Calu3 (cell line): ENCODE measurements at regions not wholly inside any gene's neighbourhood (a gene's known extent, or its start where the extent isn't known, plus 50 kb on each side); places are given as distances from the start of the nearest gene placed in this dataset.

Source experiments
- BruUV-seq: library from RNA; stranded (reverse); fragments of 400-500 nt; replicated peaks from 2 replicates; lab custom pipeline; 2021; lab: Mats Ljungman, UMichigan
- CTCF ChIA-PET: fragments of 300-600 bp; sonication (Branson Sonifier 250); formaldehyde crosslinking; loops from one replicate; lab custom pipeline; 2022; ENCODE audit warnings: antibody characterized with exemption; lab: Charles Lee
- DNase-seq: peaks from one replicate; pipeline ENCODE4 v3.0.0; 2022
- H3K27ac Mint-ChIP-seq: one replicate; pipeline ENCODE4 v1.8.0; 2022; ENCODE audit warnings: mixed read lengths; ENCODE audit not compliant: unreplicated experiment
- H3K27me3 Mint-ChIP-seq: one replicate; pipeline ENCODE4 v1.8.0; 2022; ENCODE audit warnings: mixed read lengths; ENCODE audit not compliant: unreplicated experiment
- H3K36me3 Mint-ChIP-seq: one replicate; pipeline ENCODE4 v1.8.0; 2022; ENCODE audit warnings: mild to moderate bottlenecking, moderate library complexity, mixed read lengths; ENCODE audit not compliant: insufficient read depth, unreplicated experiment
- H3K4me1 Mint-ChIP-seq: one replicate; pipeline ENCODE4 v1.8.0; 2022; ENCODE audit warnings: mild to moderate bottlenecking, low read depth, mixed read lengths; ENCODE audit not compliant: unreplicated experiment
- H3K4me3 Mint-ChIP-seq: one replicate; pipeline ENCODE4 v1.8.0; 2022; ENCODE audit warnings: mild to moderate bottlenecking, low read depth, moderate library complexity, mixed read lengths; ENCODE audit not compliant: unreplicated experiment
- H3K9me3 Mint-ChIP-seq: one replicate; pipeline ENCODE4 v1.8.0; 2022; ENCODE audit warnings: low read depth, mixed read lengths; ENCODE audit not compliant: unreplicated experiment
- intact Hi-C: fragments of 100-400 bp; cut with micrococcal nuclease; formaldehyde crosslinking; loops from one replicate; pipeline ENCODE4 v1.10.0; 2022; ENCODE audit not compliant: unreplicated experiment
- TF ChIP-seq, protein P1 (sequence below): fragments of 200-600 bp; IDR thresholded peaks from one replicate; pipeline ENCODE4 v1.8.0; 2022; ENCODE audit warnings: antibody characterized with exemption; ENCODE audit not compliant: unreplicated experiment

DNA sequence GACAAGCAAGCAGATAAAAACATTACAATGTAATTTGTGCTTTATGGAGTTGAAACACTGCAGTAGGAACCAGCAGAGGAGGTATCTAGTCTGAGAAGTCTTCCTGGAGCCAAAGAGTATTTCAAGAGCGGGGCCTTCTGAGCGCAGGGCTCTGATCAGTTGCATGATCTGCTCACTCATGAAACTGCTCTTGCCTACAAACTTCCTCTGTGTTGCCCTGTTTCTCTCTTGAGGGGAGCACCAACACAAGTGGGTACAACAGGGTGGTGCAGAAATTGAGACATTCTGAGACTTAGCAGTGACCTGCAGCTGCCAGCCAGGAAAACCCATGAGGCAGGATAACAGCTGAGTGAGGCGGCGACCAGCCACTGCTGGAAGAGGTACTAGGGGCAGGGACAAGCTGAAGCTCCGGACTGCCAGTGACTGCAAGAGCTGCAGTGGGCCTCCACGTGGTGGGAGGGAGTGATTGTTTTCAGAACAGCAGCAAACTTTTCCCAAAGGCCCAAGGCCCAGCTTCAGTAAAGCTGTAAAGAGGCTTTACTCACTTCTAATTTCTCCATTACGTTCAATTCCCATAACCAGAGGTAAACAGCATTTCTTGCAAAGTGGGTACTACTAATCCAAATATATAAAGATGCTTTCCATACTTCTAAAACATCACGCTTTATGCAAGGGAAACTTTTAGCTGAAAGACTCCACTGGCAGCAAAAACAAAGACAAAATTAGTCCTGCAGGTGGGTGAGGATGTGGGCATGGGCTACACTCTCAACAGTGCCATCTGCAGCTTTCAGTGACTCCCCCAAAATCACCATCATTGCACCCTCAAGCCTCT, 69.0 kb upstream of the LPP start:
- CTCF ChIA-PET: interaction anchor here (0.5 kb wide), 1 partner anchor 1515 kb away, joined by 3 read pairs; the partner anchor contains the start of gene DNAJB11
- intact Hi-C loops: no loop called here
- DNase-seq: no peak
- H3K4me3 Mint-ChIP-seq: no peak overlapping the region
- no peaks in the 10 kb centered on the region for H3K4me1 Mint-ChIP-seq
- no TSS peak for BruUV-seq
- H3K36me3 Mint-ChIP-seq: no peaks in the 10 kb centered on the region
- H3K27ac Mint-ChIP-seq: no peak overlapping the region
- no peaks in the 10 kb centered on the region for H3K27me3 Mint-ChIP-seq
- H3K9me3 Mint-ChIP-seq: peaks cover 4% of the 10 kb centered on the region
- TF ChIP-seq, protein P1, sequence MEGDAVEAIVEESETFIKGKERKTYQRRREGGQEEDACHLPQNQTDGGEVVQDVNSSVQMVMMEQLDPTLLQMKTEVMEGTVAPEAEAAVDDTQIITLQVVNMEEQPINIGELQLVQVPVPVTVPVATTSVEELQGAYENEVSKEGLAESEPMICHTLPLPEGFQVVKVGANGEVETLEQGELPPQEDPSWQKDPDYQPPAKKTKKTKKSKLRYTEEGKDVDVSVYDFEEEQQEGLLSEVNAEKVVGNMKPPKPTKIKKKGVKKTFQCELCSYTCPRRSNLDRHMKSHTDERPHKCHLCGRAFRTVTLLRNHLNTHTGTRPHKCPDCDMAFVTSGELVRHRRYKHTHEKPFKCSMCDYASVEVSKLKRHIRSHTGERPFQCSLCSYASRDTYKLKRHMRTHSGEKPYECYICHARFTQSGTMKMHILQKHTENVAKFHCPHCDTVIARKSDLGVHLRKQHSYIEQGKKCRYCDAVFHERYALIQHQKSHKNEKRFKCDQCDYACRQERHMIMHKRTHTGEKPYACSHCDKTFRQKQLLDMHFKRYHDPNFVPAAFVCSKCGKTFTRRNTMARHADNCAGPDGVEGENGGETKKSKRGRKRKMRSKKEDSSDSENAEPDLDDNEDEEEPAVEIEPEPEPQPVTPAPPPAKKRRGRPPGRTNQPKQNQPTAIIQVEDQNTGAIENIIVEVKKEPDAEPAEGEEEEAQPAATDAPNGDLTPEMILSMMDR: no peak

DNA sequence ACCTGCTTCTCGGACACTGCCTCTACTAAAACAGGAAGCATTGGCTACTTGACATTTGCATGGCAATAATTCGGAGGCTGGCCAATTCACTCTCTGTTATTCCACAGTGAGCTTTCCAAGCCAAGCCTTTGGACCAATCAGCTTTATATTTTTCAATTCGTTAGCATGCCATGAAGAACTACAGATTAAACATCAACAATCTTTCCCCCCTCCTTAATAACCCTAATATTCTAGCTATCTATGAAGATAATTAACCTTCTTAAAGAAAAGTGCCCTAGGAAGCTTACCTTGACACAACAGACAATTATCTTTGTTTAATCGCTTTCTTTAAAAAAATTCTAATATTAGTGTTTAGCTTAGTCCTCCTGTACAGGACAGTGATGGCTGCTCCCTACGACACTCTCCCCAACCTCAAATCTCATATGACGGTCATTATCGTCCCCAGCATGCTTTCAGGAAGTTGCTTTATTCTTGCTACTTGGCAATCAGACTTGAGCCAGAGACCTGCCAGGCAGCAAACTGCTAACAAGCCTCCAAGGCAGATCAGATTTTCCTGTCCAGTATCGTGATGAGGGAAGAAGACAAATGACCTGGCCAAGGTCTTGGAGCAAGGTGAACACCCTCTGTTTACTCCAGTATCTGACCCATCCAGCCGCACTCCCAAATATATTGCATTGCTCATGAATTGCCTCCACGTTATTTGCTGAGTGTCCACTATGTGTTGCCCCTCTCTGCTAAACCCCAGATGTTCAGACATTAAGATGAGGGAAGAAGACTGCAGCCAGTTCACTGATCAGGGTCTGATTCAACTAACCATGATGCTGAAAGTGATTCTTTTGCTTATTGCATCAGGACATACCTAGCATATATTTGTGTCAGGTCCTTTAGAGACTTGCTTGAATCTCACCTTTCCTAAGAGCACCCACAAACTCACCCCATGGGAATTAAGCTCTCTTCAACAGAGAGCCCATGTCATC, 68.1 kb upstream of the LPP start:
- H3K27ac Mint-ChIP-seq: no peak overlapping the region
- no peak for DNase-seq
- H3K4me3 Mint-ChIP-seq: no peak overlapping the region
- CTCF ChIA-PET: interaction anchor here (0.5 kb wide), 1 partner anchor 1516 kb away, joined by 3 read pairs; the partner anchor contains the start of gene DNAJB11
- no peaks in the 10 kb centered on the region for H3K36me3 Mint-ChIP-seq
- no peaks in the 10 kb centered on the region for H3K4me1 Mint-ChIP-seq
- intact Hi-C loops: no loop called here
- BruUV-seq: no TSS peak
- H3K27me3 Mint-ChIP-seq: no peaks in the 10 kb centered on the region
- H3K9me3 Mint-ChIP-seq: no peaks in the 10 kb centered on the region
- TF ChIP-seq, protein P1: no peak

DNA sequence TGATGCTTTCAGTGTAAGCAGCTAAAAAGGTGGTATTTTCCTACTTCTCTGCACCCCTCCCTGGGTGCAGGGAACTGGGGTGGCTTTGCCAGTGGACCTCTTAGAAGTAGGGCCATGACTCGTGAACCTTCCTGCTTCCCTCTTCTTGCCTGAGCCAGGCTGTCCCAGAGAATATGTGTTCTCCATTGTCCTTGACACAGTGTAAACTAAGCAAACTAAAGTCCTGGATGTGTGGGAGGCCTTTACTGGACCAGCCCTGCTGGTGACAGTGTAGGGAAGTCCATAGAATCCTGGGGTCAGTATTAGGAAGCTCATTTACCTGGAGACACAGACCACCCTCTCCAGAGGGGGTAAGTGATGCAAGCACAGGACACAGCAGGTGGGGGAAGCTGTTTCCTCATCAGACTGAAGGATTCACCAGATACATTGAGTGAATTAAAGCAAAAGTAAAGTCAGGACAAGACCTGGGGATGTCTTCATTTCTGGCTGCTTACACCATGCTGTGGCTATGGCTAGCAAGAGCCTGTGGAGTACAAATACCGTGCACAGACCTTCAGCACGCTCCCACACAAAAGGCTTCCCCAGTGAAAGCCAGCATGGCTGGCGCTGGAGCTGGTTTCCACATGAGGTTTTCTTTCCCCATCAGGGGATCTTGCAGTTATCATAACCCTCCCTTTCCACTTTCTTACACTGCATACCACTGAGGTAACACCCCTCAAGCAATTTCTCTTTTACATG, 64.8 kb upstream of the LPP start:
- intact Hi-C loops: no loop called here
- no peak for DNase-seq
- no peak overlapping the region for H3K27ac Mint-ChIP-seq
- no peaks in the 10 kb centered on the region for H3K36me3 Mint-ChIP-seq
- TF ChIP-seq, protein P1: no peak
- BruUV-seq: no TSS peak
- H3K27me3 Mint-ChIP-seq: no peaks in the 10 kb centered on the region
- H3K4me1 Mint-ChIP-seq: no peaks in the 10 kb centered on the region
- CTCF ChIA-PET: interaction anchor here (0.6 kb wide), 1 partner anchor 9 kb away, joined by 3 read pairs; no protein-coding TSS in a partner anchor
- no peaks in the 10 kb centered on the region for H3K9me3 Mint-ChIP-seq
- H3K4me3 Mint-ChIP-seq: no peak overlapping the region
